GM21786 (cell line): ENCODE measurements at regions not wholly inside any gene's neighbourhood (a gene's known extent, or its start where the extent isn't known, plus 50 kb on each side); places are given as distances from the start of the nearest gene placed in this dataset.
"Not testable (repeated sequence)": the region's sequence is repeated elsewhere in the genome, so short reads cannot be mapped to it uniquely, and the experiment has no call there.

Experiments
- ATAC-seq: cut with Tn5 transposase; IDR thresholded peaks from one replicate; pipeline ENCODE4 v1.9.1; 2021; ENCODE audit not compliant: unreplicated experiment

DNA sequence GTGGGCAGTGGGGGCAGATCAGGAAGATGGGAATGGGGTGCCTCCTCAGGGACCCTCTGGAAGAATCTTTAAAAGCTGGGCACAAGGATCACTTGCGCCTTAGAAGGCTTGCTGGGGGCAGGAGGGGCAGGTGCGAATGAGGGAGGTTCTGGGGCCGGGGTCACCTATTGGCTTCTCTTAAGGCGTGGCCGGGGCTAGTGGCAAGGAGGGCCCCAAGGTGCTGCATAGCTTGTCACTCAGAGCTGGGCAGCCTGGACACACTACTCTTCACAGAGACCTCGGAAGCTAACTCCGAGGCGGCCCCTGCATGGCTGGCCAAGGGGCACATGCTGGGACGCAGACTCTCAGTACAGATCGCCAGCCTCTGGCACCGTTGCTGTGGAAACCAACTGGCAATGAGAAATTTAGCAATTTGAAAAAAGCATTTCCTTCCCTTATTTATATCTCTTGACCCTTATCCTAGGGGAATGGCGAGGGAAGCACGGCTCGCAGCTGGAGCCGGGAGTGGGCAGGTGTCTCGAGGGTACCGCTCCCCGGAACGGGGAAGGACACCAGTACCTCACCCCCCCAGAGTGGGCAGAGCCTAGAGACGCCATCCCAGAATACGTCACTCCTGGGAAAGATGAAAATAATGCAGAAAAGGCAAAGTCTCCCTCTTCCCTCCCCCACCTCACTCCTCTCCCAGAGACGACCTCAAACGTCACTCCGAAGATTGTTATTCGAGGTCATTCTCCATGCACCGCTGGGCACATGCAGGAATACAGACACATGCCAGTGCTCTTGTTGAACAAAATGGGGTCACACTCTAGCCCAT, 188.1 kb downstream of the CTTN start:
- ATAC-seq, result no peak

DNA sequence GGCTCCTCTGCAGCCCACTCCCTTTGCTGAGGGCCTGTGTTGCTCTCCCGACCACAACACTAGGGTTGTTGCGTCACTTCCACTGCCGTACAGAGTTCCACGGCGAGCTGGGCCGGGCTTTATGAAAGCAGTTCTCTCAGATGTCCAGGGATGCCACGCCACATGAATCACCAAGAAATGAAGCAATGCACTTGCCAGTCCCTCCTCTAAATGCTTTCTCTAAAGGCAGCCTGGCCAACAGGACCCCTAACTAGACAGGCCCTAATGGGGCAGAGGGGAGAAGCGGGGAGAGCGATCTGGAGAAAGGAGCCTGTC, 188.7 kb downstream of the CTTN start:
- no peak for ATAC-seq

DNA sequence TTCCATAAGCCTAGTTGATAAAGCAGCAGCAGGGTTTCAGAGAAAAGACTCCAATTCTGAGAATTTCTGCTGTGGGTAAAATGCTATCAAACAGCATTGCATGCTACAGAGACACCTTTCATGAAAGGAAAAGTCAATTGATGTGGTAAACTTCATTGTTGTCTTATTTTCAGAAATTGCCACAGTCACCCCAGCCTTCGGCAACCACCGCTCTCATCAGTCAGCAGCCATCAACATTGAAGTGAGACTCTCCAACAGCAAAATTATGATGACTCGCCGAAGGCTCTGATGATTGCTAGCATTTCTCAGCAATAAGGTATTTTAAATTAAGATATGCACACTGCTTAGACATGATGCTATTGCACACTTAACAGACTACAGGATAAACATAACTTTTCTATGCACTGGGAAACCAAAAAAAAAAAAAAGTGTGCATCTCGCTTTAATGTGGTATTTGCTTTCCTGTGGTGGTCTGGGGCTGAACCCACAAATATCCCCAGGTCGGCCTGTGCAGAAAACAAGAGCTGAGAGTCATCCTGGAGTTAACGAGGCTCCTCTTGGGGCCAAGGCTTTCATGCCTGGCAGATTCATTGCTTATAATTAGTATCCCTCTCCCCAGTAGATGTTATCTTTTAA, 192.1 kb downstream of the CTTN start:
- no peak for ATAC-seq

DNA sequence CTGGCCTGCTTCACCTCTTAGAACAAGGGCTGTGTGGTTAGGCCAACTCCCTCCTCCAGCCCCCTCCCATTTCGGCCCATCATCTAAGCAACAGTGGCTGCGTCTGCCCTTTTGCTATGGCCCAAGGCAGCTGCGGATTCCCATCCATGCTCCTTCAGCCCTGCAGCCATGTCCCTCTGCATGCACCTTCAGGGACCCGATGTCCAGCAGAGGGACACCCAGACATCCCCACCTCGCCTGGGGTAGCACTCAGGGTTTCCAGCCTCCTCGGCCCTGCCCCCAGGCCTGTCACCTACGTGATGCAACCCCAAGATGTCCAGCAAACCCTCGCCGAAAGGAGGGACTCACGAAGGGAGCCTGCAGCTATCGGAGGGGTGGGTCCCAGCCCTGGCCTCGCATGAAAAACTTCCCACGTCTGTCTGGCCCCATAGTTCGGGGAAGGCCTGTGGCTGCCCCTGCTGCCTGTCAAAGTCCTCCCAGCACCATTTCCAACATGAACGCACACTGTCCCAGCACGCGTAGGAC, 194.4 kb downstream of the CTTN start:
- ATAC-seq, result no peak

DNA sequence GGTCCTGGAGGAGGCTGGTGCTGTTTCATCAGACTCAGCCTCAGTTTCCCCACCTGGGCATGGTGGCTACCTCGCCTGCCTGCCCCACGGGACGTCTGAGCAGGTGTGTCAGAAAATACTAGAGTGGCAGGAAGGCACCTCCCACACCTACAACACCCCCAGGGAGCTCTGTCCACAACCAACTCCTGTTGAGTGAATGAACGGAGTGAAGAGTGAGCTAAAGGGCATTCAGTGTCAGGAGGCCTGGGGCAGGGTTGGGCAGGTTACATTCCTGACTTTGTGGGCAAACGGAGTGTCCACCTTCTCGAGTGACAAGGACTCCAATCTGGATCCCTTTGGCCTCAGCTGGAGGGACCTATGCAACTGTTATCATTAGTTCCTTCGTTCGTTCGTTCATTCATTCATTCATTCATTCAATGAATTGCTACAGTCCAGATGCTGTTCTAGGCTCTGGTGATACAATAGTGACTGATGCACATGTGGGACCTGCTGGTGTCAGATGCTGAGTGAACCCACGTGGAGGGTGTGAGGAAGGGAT, 195.2 kb downstream of the CTTN start:
- ATAC-seq, result no peak

DNA sequence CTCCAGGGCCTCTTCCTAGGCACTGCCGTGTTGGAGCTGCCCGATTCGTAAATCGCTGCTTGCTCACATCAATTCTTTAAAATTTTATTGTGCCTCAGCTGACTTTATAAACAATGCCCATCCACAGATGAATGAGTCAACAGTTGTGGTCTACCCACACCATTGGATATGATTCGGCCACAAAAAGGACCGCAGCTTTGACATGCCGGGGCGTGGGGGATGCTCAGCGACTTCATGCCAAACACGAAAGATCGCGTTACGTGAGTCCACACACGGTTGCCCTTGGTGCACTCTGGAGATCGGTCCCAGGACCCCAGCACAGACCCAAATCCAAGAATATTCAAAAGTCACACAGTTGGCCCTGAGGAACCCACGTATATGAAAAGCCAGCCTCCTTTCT, 195.7 kb downstream of the CTTN start:
- ATAC-seq, result no peak

DNA sequence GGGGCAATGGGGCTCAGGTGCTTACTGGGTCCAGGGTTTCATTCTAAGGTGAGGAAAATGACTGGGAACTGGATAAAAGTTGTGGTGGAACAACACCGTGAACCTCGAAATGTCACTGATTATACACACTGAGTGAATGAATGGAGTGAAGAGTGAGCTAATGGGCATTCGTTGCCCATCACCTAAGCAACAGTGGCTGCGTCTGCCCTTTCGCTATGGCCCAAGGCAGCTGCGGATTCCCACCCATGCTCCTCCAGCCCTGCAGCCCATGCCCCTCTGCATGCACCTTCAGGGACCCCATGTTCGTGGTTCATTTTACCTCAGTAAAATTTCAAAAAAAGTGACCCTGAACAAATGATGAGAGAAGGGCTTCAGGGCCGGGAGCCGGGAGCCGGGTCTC, 196.3 kb downstream of the CTTN start:
- no peak for ATAC-seq

DNA sequence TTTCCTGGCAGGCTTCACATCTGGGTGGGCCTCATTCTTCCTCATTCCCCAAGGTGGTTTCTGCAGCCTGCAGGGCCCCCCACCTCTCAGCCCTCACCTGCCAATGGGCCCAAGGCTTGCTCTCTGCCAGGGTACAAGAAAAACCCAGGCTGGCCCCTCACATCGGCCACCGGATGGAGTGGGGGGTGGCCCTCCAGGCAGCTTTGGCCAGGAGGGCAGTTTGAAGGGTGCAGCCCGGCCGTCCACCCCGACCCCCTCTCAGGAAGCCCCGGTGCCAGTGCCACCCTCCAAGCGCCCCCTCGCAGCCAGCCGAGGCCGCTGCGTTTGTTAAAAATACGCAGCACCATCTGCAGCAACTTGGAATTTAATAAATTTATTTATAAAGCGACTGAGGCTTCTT, 196.7 kb downstream of the CTTN start:
- no peak for ATAC-seq

DNA sequence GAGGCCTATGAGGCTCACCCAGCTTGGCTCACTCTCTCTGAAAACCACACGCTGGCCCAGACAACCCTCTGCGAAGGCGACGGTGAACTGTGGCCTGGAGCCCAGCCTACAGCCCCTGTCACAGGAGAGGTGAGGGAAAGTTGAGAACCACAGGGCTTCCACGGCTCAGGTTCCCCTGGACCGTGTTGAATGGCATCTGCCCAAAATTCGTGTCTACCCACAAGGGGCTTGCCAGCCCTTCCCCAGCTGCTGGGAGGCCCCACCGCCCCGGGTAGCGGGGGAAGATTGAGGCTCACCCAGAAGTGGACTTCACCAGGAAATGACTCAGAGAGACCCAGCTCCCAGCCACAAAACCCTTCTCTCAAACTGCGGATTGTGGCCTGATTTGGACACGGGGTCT, 197.1 kb downstream of the CTTN start:
- no peak for ATAC-seq

DNA sequence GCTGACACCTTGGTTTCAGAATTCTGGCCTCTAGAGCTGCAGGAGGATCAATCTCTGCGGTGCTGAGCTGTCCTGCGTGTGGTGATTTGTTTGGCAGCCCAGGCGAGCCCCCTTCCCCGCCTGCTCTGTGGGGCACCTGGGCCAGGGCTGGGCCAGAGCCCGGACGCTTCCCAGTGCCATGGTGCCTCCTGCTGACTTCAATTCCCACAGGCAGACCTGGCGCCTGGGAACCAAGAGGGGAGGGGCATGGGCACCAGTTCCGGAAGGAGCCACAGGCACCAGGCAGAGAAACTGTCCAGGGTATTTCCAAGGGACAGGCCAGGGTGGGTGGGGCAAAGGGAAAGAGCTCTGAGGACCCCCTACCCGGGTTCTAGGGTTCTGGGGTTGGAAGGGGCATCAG, 197.8 kb downstream of the CTTN start:
- ATAC-seq, result no peak

DNA sequence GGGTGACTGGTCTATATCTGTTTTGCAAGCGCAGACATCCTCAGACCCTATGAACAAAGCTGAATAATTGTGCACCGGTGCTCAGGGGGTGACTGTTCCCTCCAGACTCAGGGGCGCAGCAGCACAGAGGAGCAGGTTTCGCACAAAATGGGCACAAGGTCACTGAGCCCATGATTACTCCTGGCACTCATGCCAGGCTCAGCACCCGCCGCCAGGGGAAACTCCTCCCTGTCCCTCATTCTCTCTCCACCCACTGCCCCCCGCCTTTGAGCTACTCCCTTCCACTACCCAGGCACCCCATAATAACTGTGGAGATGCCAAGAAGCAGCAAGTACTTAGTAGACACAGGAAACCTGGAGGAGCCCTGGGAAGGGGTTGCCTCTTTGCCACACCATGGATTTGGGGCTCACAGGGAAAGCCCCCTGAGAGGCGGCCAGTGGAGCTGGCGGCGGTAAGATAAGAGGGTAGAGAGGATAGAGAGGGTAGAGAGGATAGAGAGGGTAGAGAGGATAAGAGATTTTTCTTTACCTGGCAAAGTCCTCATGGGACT, 198.8 kb downstream of the CTTN start:
- ATAC-seq, result no peak

DNA sequence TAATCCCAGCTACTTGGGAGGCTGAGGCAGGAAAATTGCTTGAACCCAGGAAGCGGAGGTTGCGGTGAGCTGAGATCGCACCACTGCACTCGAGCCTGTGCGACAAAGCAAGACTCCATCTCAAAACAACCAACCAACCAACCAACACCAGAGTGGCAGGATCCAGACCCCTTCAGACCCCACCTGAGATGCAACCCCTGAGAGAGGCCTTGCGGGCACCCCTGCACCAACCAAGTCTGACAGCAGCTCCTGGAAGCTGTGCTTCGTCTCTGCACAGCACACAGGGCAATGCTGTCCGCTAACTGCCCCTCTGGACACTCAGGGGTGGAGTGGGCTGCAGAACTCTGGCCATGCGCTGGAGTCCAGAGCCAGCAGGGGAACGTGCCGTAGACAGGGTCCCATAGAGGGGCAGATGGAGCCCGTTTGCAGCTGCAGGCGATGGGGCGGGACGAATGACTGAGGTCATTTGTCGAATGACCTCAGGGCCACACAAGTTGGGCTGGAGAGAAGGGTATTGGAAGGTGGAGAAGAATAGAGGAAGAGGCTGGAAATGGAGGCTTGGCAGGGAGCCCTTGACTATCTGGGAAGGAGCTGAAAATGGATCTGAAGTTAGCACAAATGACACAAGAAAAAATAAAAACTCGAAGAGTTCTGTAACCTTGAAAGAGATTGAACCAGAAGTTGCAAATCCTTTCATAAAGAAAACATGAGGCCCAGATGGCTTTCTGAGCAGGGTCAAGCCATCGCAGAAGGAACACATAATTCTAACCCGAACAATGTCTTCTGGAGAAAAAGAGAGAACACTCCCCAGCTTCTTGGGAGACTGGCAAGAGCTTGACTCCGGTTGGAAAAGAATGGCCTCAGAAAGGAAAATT, 199.7 kb downstream of the CTTN start:
- ATAC-seq, result no peak

DNA sequence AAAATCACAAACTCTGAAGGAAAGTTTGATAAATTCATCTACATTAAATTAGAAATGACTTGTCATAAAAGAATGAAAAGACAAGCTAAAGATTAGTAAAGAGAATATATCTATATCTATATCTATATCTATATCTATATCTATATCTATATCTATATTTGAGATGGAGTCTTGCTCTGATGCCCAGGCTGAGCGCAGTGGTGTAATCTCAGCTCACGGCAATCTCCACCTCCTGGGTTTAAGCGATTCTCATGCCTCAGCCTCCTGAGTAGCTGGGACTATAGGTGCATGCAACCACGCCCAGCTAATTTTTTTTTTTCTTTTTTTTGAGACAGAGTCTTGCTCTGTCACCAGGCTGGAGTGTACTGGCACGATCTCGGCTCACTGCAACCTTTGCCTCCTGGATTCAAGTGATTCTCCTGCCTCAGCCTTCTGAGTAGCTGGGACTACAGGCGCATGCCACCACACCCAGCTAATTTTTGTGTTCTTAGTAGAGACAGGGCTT, 202.6 kb downstream of the CTTN start:
- ATAC-seq, result not testable (repeated sequence)

DNA sequence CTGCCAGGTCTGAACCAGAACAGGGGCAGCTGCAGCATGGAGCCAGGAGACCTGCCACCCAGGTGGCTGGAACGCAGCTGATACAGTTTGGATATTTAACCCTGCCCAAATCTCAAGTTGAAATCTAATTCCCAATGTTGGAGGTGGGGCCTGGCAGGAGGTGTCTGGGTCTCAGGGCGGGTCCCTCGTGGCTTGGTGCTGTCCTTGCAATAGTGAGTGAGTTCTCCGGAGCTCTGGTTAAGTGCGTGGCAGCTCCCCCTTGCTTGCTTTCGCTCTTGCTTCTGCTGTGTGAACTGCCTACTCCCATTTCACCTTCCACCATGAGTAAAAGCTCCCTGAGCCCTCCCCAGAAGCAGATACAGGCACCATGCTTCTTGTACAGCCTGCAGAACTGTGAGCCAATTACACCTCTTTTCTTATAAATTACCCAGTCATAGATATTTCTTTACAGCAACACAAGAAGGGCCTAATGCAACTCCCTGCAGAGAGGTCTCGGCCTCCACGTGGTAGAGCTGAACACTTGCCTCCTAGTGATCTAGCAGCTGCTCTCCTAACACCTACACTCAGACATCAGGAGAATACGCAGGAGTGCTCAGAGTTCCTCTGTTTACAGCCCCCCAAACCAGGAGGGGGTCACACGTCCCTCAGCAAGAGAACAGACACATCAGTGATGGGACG, 203.7 kb downstream of the CTTN start:
- no peak for ATAC-seq

DNA sequence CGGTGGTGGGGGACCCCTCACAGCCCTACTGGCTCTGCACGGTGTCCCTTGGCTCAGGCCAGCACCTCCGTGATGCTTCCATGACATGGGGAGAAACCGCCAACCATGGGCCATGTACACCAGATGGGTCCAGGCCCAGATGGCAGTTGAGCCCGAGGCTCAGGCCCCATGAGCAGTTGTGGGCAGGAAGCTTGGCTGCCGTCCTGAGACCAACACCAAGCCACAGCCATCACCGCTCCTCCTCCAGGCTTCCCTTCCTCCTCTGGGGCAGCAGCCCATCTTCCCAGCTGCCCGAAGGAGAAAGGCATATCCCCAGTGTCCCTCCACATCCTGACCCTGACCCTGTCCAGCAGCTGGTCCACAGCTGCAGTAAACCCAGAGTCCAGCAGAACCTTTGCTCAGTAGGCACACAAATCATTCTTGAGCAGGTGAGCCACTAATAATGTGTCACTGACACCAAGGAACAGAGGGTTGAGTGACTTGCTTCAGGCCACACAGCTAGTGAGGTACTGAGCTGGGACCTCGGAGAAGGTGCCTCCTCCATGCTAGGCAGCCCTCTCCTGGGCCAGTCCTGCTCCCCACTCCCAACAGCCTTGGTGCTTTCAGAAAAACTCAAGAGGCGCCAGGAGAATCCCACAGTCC, 204.9 kb downstream of the CTTN start:
- no peak for ATAC-seq

DNA sequence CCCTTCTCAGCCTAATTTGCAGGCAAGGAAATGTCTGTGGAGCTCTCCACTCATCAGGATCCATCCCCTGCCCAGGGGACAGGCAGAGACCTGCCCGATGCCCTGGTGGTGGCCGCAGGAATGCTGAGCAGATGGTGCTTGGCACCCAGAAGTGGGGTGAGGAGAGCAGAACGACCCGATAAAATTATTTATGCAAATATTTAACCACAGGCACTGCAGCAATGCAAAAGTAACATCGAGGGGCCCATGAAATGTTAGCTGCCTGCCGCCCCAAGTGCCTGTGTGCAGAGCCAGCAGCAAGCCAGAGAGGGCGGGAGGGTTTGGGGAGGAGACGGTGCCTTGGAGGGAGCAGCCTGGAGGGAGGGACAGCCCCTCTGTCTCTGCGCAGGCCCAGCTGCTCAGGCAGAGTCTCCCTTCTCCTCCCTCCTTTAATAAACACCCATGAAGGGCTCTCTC, 205.5 kb downstream of the CTTN start:
- ATAC-seq, result no peak

DNA sequence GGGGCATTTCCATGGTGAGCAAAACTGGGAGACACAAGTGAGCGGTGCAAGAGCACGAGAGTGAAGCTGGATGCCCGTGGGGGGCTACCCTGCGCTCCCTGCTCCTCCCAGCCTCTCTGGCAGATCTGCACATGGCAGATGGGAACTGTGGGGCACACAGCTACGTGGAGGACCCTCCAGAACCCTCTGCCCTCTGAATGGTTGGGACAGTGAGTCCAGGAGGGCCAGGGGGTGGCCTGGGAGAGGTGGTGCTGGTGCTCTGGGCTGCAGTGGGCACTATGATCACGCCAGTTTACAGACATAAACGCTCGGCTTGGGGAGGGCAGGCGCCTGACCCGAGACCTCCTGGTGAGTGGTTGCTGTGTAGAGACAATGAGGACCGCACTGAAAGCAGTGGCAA, 205.9 kb downstream of the CTTN start:
- ATAC-seq, result no peak

DNA sequence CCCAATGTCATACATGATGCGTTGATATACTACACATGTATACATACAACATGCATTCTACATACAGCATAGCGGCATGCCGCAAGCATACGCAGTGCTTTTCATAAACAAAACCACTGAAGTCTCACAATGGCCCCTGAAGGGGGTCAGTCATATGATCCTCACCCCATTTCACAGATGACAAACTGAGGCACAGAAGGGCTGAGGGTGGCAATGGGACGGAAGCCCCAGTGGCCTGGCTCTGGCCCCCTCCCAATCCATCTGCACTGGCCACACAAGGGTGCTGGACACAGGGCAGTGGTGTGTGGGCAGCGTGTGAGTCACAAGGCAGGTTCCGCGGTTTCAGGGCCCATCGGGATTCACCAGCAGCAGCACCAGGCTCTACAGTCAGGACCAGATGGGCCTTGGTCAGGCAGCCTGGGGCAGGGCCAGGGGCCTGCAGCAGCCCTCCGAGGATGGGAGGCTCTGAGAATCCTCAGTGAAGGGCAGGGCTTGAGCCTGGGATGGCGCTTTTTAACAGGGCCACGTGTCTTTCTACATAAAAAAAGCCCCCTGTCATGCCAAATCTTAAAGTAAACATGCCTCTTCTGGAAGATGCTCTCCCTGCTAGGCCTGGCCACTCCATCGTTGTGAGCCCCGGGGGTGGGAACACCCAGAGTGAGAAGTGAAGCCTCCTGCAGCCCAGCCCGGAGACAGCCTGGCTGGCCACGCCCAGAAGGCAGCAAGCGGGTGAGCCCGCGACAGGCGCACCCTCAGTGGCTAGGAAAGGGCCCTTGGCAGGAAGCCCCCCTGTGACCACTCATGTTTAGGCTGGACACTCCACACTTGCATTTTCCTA, 206.5 kb downstream of the CTTN start:
- ATAC-seq, result no peak

DNA sequence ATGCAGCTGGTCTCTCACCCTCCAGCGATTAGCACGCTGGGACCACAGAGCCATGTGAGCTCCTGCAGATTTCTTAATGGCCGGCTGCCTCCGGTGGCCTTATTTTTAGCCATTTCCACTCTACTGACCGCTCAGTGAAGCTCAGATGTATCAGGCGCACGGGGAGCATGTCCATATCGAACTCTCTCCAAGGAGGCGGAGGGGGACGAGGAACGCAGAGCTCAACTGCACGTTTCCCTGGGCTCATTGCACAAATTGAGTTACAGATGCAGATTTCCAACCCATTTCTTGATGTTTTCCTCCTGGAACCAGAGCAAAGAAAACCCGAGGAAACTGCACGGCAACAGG, 207.1 kb downstream of the CTTN start:
- ATAC-seq, result no peak
